GM08714 (cell line): ENCODE measurements at regions not wholly inside any gene's neighbourhood (a gene's known extent, or its start where the extent isn't known, plus 50 kb on each side); places are given as distances from the start of the nearest gene placed in this dataset.
"Not testable (repeated sequence)": the region's sequence is repeated elsewhere in the genome, so short reads cannot be mapped to it uniquely, and the experiment has no call there.

Experiments
- H3K4me3 ChIP-seq: fragments of 200-500 bp; sonication (Bioruptor generic); 2 replicates; pipeline ENCODE4 v1.5.1; 2014; ENCODE audit warnings: mild to moderate bottlenecking, low read length, inconsistent platforms
- ZNF274 ChIP-seq: IDR thresholded peaks from 2 replicates; pipeline ENCODE4 v1.6.1; 2012; ENCODE audit warnings: mild to moderate bottlenecking, low read depth, low read length

DNA sequence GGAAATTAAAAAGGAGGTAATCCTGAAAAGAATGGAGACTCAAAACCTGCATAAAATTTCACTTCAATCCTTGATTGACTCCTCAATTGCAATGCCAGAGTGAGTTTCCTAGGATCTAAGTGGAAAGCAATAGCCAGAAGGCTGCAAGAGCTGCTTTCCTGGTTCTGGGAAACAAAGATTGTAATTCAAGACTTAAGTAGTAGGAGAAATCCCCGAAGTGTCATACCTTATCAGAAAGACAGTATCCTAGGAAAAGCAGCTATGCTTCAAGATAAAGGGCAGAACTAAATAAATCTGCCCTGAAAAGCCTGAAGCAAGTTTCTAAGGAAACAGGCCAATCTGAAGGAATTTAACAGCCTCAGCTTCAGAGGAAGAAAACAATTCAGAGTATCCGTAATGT, 390.2 kb downstream of the DSC3 start:
- no peak overlapping the region for H3K4me3 ChIP-seq
- TF ChIP-seq ZNF274, result no peak

DNA sequence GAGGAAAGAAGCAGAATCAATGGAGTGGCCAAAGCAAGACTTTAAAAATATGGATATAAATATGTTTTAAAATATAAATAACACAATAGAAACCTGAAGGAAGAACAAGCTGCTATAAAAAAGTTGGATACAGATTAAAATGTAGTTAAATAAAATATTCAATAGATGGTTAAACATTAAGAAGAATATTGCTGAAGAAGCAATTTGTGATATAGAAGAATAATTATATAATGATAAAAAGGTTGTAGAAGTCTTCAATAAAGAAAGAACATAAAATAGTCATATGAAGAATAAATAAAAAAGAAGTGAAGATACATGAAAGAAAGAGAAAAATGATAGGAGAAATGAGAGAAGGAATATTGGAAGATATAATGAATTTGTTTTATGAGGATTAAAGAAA, 392.0 kb downstream of the DSC3 start:
- TF ChIP-seq ZNF274, result no peak
- no peak overlapping the region for H3K4me3 ChIP-seq

GRCh38 chr18:30644158-30644557, 398.4 kb downstream of the DSC3 start:
- no peak for TF ChIP-seq ZNF274
- no peak overlapping the region for H3K4me3 ChIP-seq

DNA sequence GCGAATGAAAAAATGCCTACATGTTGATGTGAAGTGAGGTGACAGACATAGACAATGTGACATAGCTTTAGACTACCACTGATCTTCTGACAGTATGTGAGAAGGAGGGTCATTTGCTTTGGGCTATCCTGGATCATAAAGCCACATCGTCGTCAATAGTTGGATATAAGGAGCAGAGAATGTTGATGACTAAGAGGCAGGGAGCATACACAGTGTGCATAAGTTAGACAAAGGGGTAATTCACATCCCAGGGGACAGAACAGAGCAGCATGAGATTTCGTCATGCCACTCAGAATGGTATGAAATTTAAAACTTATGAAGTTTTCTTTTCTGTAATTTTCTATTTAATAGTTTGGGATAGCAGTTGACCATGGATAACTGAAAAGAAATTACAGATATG, 403.2 kb downstream of the DSC3 start:
- TF ChIP-seq ZNF274, result no peak
- no peak overlapping the region for H3K4me3 ChIP-seq

- no peak for TF ChIP-seq ZNF274
- no peak overlapping the region for H3K4me3 ChIP-seq
These were observed 408.3 kb downstream of the DSC3 start for GRCh38 chr18:30634249-30634648.

DNA sequence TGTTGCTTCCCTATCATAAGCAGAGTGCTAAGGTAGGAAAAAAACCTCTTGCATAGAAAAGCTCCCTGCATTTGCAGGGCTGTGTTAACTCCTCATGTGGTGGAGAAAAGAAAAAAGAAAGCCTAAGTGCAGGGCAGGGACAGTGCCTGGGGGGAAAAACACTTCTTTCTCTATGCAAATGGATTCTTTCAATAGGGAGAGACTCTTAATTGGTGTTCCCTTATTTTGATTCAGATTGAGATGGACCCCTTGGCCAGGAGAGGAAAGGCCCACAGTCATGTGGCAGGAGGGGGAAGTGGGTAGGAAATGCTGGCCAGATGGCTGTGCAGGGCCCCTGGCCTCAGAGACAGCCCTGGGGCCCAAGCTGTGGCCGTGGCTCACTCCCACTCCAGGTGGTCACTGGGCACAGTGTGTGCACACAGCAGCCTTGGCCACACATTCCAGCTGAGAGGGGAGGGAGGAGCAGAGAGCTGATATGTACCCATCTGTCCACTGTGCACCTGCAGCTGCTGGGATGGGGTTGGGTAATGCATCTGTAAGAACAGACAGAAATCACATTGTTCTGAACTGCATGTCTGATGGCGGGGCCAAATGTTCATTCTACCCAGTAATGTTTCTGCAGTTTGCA, 410.4 kb downstream of the DSC3 start:
- no peak for TF ChIP-seq ZNF274
- no peak overlapping the region for H3K4me3 ChIP-seq

GRCh38 chr18:30625961-30626360, 416.6 kb downstream of the DSC3 start:
- H3K4me3 ChIP-seq, result no peak overlapping the region
- TF ChIP-seq ZNF274, result no peak

DNA sequence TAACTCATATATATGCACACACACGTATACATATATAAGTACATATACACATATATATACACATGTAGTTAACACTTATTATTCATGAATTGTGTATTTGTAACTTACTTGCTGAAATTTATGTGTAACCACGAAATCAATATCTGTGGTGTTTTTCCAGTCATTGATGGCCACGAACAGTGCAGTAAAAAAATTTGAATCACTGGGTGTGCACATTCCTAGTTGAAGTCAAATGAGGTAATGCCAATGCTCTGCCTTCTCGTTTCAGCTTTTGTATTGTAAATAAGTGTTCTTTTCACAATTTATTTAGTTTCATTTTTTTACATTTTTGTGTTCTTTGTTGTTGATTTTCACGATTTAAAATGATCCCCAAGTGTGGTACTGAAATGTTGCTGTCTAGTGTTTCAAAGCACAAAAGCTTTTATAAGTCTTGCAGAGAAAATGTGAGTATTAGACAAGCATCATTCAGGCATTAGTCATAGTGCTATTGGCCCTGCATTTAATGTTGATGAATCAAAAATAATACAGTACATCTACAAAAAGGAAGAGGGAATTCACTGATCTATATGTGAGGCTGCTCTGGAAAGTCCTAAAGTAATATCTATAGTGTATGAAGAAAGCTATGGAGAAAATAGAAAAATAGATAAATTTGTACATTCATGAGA, 419.0 kb downstream of the DSC3 start:
- H3K4me3 ChIP-seq, result no peak overlapping the region
- TF ChIP-seq ZNF274, result no peak

GRCh38 chr18:30622635-30623034, 419.9 kb downstream of the DSC3 start:
- TF ChIP-seq ZNF274, result no peak

GRCh38 chr18:30622104-30622503, 420.4 kb downstream of the DSC3 start:
- H3K4me3 ChIP-seq, result no peak overlapping the region
- TF ChIP-seq ZNF274, result no peak

More at GRCh38 chr18:30622635-30623034, 419.9 kb downstream of the DSC3 start:
- no peak overlapping the region for H3K4me3 ChIP-seq

DNA sequence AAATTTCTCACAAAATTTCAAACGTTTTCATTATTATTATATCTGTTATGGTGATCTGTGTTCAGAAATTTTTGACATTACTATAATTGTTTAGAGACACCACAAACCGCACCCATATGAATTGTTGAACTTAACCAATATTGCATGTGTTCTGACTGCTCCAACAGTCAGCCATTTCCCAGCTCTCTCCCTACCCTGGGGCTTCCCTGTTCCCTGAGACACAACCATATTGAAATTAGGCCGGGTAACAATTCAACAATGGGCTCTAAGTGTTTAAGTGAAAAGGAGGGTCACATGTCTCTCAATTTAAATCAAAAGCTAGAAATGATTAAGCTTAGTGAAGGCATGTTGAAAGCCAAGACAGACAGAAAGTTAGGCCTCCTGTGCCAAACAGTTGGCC, 424.0 kb downstream of the DSC3 start:
- no peak for TF ChIP-seq ZNF274
- no peak overlapping the region for H3K4me3 ChIP-seq

GRCh38 chr18:30616414-30616813, 426.1 kb downstream of the DSC3 start:
- H3K4me3 ChIP-seq, result no peak overlapping the region
- no peak for TF ChIP-seq ZNF274

DNA sequence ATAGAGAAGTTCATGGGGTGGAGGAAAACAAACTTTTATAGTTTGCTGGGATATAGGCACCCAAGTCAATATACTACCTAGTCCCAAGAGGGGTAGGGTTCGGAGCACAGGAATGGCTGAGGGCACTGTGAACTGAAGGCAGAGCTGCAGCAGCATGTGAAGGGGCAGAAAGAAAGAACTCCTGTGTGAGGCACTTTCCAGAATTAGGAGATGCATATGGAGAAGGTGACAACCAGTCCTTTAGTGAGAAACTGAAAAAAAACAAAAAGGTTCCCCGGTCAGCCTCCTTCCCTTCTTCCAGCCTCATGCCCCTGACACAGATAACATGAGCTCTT, 429.1 kb downstream of the DSC3 start:
- no peak overlapping the region for H3K4me3 ChIP-seq
- no peak for TF ChIP-seq ZNF274

DNA sequence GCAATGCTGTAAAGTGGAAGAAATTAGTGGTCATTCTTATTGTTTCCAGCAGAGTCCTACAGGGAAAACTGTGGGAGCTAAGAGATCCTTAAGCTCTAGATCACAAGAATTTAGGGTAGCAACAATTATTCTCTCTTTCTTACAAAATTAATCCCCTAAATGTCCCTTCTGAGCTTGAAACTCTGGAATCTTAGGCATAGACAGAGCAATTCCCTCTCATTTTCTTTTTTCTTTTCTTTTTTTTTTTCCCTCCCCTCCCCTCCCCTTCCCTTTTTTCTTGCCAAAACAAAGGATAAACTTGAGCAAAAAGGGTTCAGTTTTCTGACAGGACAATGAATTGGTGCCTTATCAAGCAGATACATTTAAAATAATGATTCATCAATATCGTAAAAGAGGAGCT, 441.0 kb downstream of the DSC3 start:
- no peak for TF ChIP-seq ZNF274
- no peak overlapping the region for H3K4me3 ChIP-seq

GRCh38 chr18:30597202-30597601, 445.3 kb downstream of the DSC3 start:
- no peak overlapping the region for H3K4me3 ChIP-seq
- no peak for TF ChIP-seq ZNF274

DNA sequence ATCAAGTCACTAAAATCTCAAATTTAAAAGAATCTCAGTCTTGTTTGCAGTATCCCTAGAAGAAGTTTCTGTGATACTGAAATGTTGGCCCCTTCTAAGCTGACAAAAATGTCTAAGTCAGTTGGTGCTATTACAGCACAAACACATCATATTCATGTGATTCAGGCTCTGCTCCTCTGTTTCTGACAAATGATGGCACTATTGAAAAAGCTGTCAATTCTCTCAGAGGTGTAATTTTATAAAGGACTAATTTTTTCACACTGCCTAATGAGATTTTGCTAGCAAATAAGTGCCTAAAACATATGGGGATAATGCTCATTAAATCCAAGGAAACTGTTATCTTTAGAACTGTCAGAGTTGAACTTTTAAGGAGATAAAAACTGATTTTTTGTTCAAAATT, 445.9 kb downstream of the DSC3 start:
- no peak overlapping the region for H3K4me3 ChIP-seq
- no peak for TF ChIP-seq ZNF274

DNA sequence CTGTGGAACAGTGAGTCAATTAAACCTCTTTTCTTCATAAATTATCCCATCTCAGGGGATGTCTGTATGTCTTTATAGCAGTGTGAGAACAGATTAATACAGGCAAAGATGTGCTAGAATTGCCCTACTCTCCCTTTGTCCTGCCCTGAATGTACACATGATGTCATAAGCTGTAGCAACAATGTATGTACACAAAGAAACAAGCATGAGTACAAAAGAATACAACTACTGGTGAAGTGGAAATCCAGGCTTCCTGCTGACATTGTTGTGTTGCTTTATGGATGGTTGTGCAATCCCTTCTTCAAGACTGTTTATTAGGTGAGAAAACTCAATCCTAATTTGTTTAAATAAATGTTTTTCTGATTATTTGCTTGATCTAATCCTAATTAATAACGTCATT, 446.6 kb downstream of the DSC3 start:
- TF ChIP-seq ZNF274, result no peak
- no peak overlapping the region for H3K4me3 ChIP-seq

DNA sequence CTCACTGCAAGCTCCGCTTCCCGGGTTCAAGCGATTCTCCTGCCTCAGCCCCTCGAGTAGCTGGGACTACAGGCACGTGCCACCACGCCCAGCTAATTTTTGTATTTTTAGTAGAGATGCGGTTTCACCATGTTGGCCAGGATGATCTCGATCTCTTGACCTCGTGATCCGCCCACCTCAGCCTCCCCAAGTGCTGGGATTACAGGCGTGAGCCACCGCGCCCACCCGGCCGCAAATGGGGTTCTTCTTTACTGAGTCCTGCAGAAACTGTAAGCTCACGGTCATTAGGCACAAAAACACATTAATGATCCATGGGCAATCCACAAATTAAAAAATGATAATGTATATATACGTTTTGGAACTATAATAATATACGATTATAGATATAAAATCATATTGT, 447.6 kb downstream of the DSC3 start:
- H3K4me3 ChIP-seq, result not testable (repeated sequence)
